Esophagus squamous epithelium (tissue), 5 donors: ENCODE measurements at regions not wholly inside any gene's neighbourhood (a gene's known extent, or its start where the extent isn't known, plus 50 kb on each side); places are given as distances from the start of the nearest gene placed in this dataset.

Experiments used
- DNase-seq: peaks from one replicate; lab custom pipeline; 2025; lab: John Stamatoyannopoulos, UW
- H3K27ac ChIP-seq, 4 donors: fragments of 200-600 bp; sonication (generic); one replicate each; pipeline ENCODE4 v1.5.1; 2016 to 2019; ENCODE audit warnings: mild to moderate bottlenecking in 1 of 4
- H3K27me3 ChIP-seq, 4 donors: fragments of 200-600 bp; sonication (generic); 1 replicate in 3 of 4; 2 replicates in 1 of 4; pipeline versions ENCODE4 v1.5.1 to v1.6.0; 2017 to 2021; ENCODE audit warnings: antibody characterized with exemption in 1 of 4
- H3K36me3 ChIP-seq, 3 donors: fragments of 200-600 bp; sonication (generic); one replicate each; pipeline ENCODE4 v1.5.1; 2016 to 2019
- H3K4me1 ChIP-seq, 3 donors: fragments of 200-600 bp; sonication (generic); one replicate each; pipeline ENCODE4 v1.5.1; 2017 to 2019
- H3K4me3 ChIP-seq, 4 donors: fragments of 200-600 bp; sonication (generic); 1 replicate in 3 of 4; 2 replicates in 1 of 4; pipeline ENCODE4 v1.5.1; 2016 to 2019; ENCODE audit warnings: mild to moderate bottlenecking in 2 of 4, moderate library complexity in 1 of 4
- H3K9me3 ChIP-seq, 3 donors: fragments of 200-600 bp; sonication (generic); one replicate each; pipeline ENCODE4 v1.5.1; 2016 to 2019
- POLR2A ChIP-seq, 4 donors: fragments of 450-650 bp; IDR thresholded peaks; one replicate each; pipeline ENCODE4 v1.6.1; 2017; ENCODE audit warnings: antibody characterized with exemption in 4 of 4, mild to moderate bottlenecking in 4 of 4, moderate library complexity in 3 of 4
- WGBS, 2 donors: methylation state at CpG; one replicate each; pipeline ENCODE4 v1.1.5; 2018; 5-methylcytosine and 5-hydroxymethylcytosine counted together
- intact Hi-C: fragments of 100-400 bp; cut with DNase I; formaldehyde crosslinking; loops from one replicate; pipeline ENCODE4 v1.15.0; 2022
- TF ChIP-seq, protein P1 (sequence below), 6 experiments: fragments of 450-650 bp in 4 of 6; fragments of 200-600 bp in 2 of 6; sonication (generic) in 2 of 6; IDR thresholded peaks; one replicate each; pipeline ENCODE4 v1.5.1; 2016 to 2019; ENCODE audit warnings: antibody characterized with exemption in 6 of 6, mild to moderate bottlenecking in 4 of 6, moderate library complexity in 4 of 6
- donor health status: DM: yes; HTN: yes; CAD: no.

DNA sequence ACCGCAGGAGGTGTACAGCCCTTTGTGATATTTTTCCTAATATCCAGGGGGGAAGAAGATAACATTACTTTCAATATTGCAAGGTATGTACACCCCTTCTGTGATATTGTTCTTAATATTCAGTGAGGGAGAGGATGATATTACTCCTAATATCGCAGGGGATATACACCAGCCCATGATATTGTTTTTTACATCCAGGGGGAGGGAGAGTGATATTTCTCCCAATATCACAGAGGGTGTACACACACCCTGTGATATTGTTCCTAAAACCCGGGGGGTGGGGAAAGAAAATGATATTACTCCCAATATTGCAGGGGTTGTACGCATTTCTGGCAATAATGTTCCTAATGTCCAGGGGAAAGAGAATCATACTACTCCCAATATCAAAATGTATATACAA, 58.0 kb upstream of the SLC25A48 start:
- no peaks in the 10 kb centered on the region for H3K9me3 ChIP-seq
- no peak for DNase-seq
- no peak for TF ChIP-seq POLR2A (IDR thresholded peaks at IDR 0.05)
- TF ChIP-seq, protein P1, sequence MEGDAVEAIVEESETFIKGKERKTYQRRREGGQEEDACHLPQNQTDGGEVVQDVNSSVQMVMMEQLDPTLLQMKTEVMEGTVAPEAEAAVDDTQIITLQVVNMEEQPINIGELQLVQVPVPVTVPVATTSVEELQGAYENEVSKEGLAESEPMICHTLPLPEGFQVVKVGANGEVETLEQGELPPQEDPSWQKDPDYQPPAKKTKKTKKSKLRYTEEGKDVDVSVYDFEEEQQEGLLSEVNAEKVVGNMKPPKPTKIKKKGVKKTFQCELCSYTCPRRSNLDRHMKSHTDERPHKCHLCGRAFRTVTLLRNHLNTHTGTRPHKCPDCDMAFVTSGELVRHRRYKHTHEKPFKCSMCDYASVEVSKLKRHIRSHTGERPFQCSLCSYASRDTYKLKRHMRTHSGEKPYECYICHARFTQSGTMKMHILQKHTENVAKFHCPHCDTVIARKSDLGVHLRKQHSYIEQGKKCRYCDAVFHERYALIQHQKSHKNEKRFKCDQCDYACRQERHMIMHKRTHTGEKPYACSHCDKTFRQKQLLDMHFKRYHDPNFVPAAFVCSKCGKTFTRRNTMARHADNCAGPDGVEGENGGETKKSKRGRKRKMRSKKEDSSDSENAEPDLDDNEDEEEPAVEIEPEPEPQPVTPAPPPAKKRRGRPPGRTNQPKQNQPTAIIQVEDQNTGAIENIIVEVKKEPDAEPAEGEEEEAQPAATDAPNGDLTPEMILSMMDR (IDR thresholded peaks at IDR 0.05): no peak
- peaks cover 0 to 45% (median 2%) of the 10 kb centered on the region in 4 donors for H3K27me3 ChIP-seq
- no peaks in the 10 kb centered on the region for H3K4me1 ChIP-seq
- no peak overlapping the region for H3K4me3 ChIP-seq
- H3K36me3 ChIP-seq: no peaks in the 10 kb centered on the region
- intact Hi-C loops: no loop called here
- no peak overlapping the region for H3K27ac ChIP-seq
- WGBS, 2 donors: 55 to 64% methylated on average over 4 of the region's 4 CpGs

GRCh38 chr5:135761746-135762145, 72.7 kb upstream of the SLC25A48 start:
- Histone ChIP-seq H3K27me3 (peaks cover 0 to 17% (median 0%) of the 10 kb centered on the region in 4 donors), H3K27ac (no peak overlapping the region), H3K36me3 (no peaks in the 10 kb centered on the region), H3K4me1 (no peaks in the 10 kb centered on the region), H3K9me3 (no peaks in the 10 kb centered on the region), H3K4me3 (no peak overlapping the region)
- 60 to 82% methylated on average over 1 to 4 of the region's 6 CpGs for whole genome bisulfite sequencing, 2 donors
- TF ChIP-seq, protein P1 (IDR thresholded peaks at IDR 0.05): no peak
- TF ChIP-seq POLR2A (IDR thresholded peaks at IDR 0.05): no peak
- intact Hi-C loops: no loop called here
- DNase-seq: no peak

- Histone ChIP-seq H3K9me3 (no peaks in the 10 kb centered on the region), H3K4me3 (no peak overlapping the region), H3K4me1 (no peaks in the 10 kb centered on the region), H3K36me3 (no peaks in the 10 kb centered on the region), H3K27me3 (peaks cover 0 to 14% (median 0%) of the 10 kb centered on the region in 4 donors), H3K27ac (no peak overlapping the region)
- TF ChIP-seq, protein P1 (IDR thresholded peaks at IDR 0.05): no peak
- DNase-seq: no peak
- intact Hi-C loops: no loop called here
- WGBS, 2 donors: 78 to 89% methylated on average over 5 of the region's 5 CpGs
These were observed 75.2 kb upstream of the SLC25A48 start for GRCh38 chr5:135759149-135759784.

DNA sequence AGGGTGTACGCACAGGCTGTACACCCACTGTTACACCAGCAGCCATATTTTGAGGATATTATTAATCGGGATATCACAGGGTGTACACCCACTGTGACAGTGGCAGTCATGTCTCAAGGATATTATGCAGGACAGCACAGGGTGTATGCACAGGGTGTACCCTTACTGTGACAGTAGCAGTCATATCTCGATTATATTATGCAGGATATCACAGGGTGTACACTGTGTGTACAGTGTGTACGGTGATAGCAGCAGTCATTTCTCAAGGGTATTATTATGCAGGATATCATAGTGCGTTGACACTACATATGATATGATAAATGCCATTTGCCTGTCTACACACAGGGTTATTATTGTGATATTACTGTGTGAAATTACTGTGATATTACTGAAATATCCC, 80.5 kb upstream of the SLC25A48 start:
- Histone ChIP-seq H3K36me3 (no peaks in the 10 kb centered on the region), H3K27me3 (no peaks in the 10 kb centered on the region), H3K4me1 (no peaks in the 10 kb centered on the region), H3K4me3 (no peak overlapping the region), H3K9me3 (no peaks in the 10 kb centered on the region), H3K27ac (no peak overlapping the region)
- no peak for TF ChIP-seq POLR2A (IDR thresholded peaks at IDR 0.05)
- TF ChIP-seq, protein P1 (IDR thresholded peaks at IDR 0.05): no peak
- intact Hi-C loops: no loop called here
- 63 to 80% methylated on average over 3 to 5 of the region's 5 CpGs for WGBS, 2 donors
- DNase-seq: no peak

DNA sequence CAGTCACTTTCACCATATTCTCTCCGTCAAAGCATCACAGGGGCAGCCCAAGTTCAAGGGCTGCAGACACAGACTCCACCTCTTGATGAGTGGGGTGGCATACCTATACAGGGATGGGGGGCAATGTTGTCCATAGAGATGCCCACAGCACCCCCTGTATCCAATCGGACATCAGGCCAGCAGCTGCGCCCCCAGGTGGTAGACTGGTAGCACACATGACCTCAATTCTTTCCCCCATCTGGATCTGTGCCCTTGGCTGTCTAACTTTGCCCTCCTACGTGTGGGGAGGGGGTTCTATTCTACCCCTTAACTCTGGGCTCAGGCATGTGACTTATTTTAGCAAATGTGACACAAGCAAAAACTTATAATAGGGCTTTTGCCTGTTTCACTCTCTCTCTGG, 84.0 kb upstream of the SLC25A48 start:
- DNase-seq: no peak
- H3K4me3 ChIP-seq: no peak overlapping the region
- peaks cover 0 to 7% (median 0%) of the 10 kb centered on the region in 3 donors for H3K9me3 ChIP-seq
- TF ChIP-seq POLR2A (IDR thresholded peaks at IDR 0.05): no peak
- TF ChIP-seq, protein P1 (IDR thresholded peaks at IDR 0.05): no peak
- no peaks in the 10 kb centered on the region for H3K36me3 ChIP-seq
- no peaks in the 10 kb centered on the region for H3K27me3 ChIP-seq
- H3K27ac ChIP-seq: no peak overlapping the region
- intact Hi-C loops: no loop called here
- H3K4me1 ChIP-seq: no peaks in the 10 kb centered on the region
- WGBS, 2 donors: 53 to 80% methylated on average over 4 of the region's 4 CpGs
